IMR-90 (cell line): ENCODE measurements at regions not wholly inside any gene's neighbourhood (a gene's known extent, or its start where the extent isn't known, plus 50 kb on each side); places are given as distances from the start of the nearest gene placed in this dataset.

Source experiments
- ATAC-seq: fragments of 200-7000 bp; cut with Tn5 transposase; 2 replicates; pipeline ENCODE4 v1.9.1; 2020; ENCODE audit warnings: low read depth, mild to moderate bottlenecking, moderate library complexity
- BruUV-seq: library from RNA; stranded (reverse); fragments of 400-500 nt; replicated peaks from 2 replicates; lab custom pipeline; 2021; lab: Mats Ljungman, UMichigan
- CTCF ChIA-PET: fragments of 300-600 bp; formaldehyde crosslinking; extraction: SDS; loops from one replicate; lab custom pipeline; 2021; ENCODE audit warnings: antibody characterized with exemption; lab: Yijun Ruan, JAX
- POLR2A ChIA-PET: fragments of 300-600 bp; sonication (Branson Sonifier 250); formaldehyde crosslinking; loops from one replicate; lab custom pipeline; 2022; ENCODE audit warnings: antibody characterized with exemption; ENCODE audit not compliant: unreplicated experiment; lab: Charles Lee
- DNase-seq: peaks from one replicate; pipeline ENCODE4 v3.0.0; 2013
- H2AFZ ChIP-seq: replicated peaks from 2 replicates; pipeline ENCODE3; 2013; ENCODE audit warnings: low read length, mild to moderate bottlenecking; ENCODE audit not compliant: poor library complexity
- H2AK5ac ChIP-seq: 2 replicates; pipeline ENCODE4 v1.6.1; 2013; ENCODE audit warnings: low read depth, low read length, inconsistent platforms
- H2AK9ac ChIP-seq: replicated peaks from 2 replicates; pipeline ENCODE3; 2013; ENCODE audit warnings: mild to moderate bottlenecking, low read depth, low read length, moderate library complexity; ENCODE audit not compliant: poor library complexity
- H2BK120ac ChIP-seq: 2 replicates; pipeline ENCODE4 v1.6.1; 2013; ENCODE audit warnings: low read depth, low read length, inconsistent platforms
- H2BK15ac ChIP-seq: 3 replicates; pipeline ENCODE4 v1.6.1; 2013; ENCODE audit warnings: low read depth, low read length, inconsistent platforms
- H2BK20ac ChIP-seq: 2 replicates; pipeline ENCODE4 v1.6.1; 2013; ENCODE audit warnings: low read depth, mild to moderate bottlenecking, inconsistent platforms, low read length, moderate library complexity
- H2BK5ac ChIP-seq: 2 replicates; pipeline ENCODE4 v1.6.1; 2013; ENCODE audit warnings: mild to moderate bottlenecking, low read depth, low read length, inconsistent platforms; ENCODE audit not compliant: poor library complexity, severe bottlenecking
- H3K14ac ChIP-seq: replicated peaks from 2 replicates; pipeline ENCODE4 v1.6.1; 2013; ENCODE audit warnings: low read depth, low read length, inconsistent platforms
- H3K18ac ChIP-seq: 2 replicates; pipeline ENCODE4 v1.6.1; 2013; ENCODE audit warnings: low read depth, low read length, control low read depth
- H3K23ac ChIP-seq: 2 replicates; pipeline ENCODE4 v1.6.1; 2013; ENCODE audit warnings: low read depth, low read length, inconsistent platforms
- H3K27ac ChIP-seq: 2 replicates; pipeline ENCODE4 v1.5.1; 2013; ENCODE audit warnings: mild to moderate bottlenecking, control low read depth, low read length; ENCODE audit not compliant: insufficient read depth
- H3K27me3 ChIP-seq: 2 replicates; pipeline ENCODE4 v1.6.1; 2013; ENCODE audit warnings: low read length; ENCODE audit not compliant: control insufficient read depth, insufficient read depth
- H3K36me3 ChIP-seq: 2 replicates; pipeline ENCODE4 v1.6.1; 2013; ENCODE audit warnings: low read length, mixed read lengths; ENCODE audit not compliant: control insufficient read depth, insufficient read depth
- H3K4ac ChIP-seq: 2 replicates; pipeline ENCODE4 v1.6.1; 2013; ENCODE audit warnings: low read depth, low read length, inconsistent platforms
- H3K4me1 ChIP-seq: 2 replicates; pipeline ENCODE4 v1.6.1; 2013; ENCODE audit warnings: low read length, mixed read lengths; ENCODE audit not compliant: control insufficient read depth, insufficient read depth
- H3K4me2 ChIP-seq: 2 replicates; pipeline ENCODE4 v1.6.1; 2013; ENCODE audit warnings: low read depth, mild to moderate bottlenecking, control low read depth, low read length, moderate library complexity
- H3K4me3 ChIP-seq: 2 replicates; pipeline ENCODE4 v1.5.1; 2013; ENCODE audit warnings: low read depth, mild to moderate bottlenecking, control low read depth, low read length, moderate library complexity; ENCODE audit not compliant: insufficient read depth
- H3K56ac ChIP-seq: 2 replicates; pipeline ENCODE4 v1.6.1; 2013; ENCODE audit warnings: low read length, inconsistent platforms; ENCODE audit not compliant: insufficient read depth; ENCODE audit errors: extremely low read depth
- H3K79me1 ChIP-seq, 2 experiments: 2 replicates each; pipeline ENCODE4 v1.6.1; 2013; ENCODE audit warnings: low read length in 2 of 2, inconsistent platforms in 1 of 2, low read depth in 1 of 2
- H3K9ac ChIP-seq: 2 replicates; pipeline ENCODE4 v1.6.1; 2013; ENCODE audit warnings: low read depth, low read length, control low read depth
- H3K9me1 ChIP-seq: 2 replicates; pipeline ENCODE4 v1.6.1; 2013; ENCODE audit warnings: low read length, inconsistent platforms; ENCODE audit not compliant: insufficient read depth
- H3K9me3 ChIP-seq: 2 replicates; pipeline ENCODE4 v1.6.1; 2013; ENCODE audit warnings: low read length; ENCODE audit not compliant: control insufficient read depth, insufficient read depth
- H4K20me1 ChIP-seq: 2 replicates; pipeline ENCODE4 v1.6.1; 2013; ENCODE audit warnings: low read length, inconsistent platforms; ENCODE audit not compliant: insufficient read depth
- H4K5ac ChIP-seq: 2 replicates; pipeline ENCODE4 v1.6.1; 2013; ENCODE audit warnings: mild to moderate bottlenecking, low read depth, low read length, control low read depth
- H4K8ac ChIP-seq, 2 experiments: 2 replicates each; pipeline ENCODE4 v1.6.1; 2013; ENCODE audit warnings: low read depth in 2 of 2, low read length in 2 of 2, control low read depth in 1 of 2, inconsistent platforms in 1 of 2
- H4K91ac ChIP-seq: 2 replicates; pipeline ENCODE4 v1.6.1; 2013; ENCODE audit warnings: low read depth, low read length, inconsistent platforms; ENCODE audit not compliant: insufficient read depth
- BHLHE40 ChIP-seq: fragments of 150-350 bp; IDR thresholded peaks from 2 replicates; pipeline ENCODE4 v1.6.1; 2016; ENCODE audit warnings: mild to moderate bottlenecking, low read depth, low read length
- CEBPB ChIP-seq: IDR thresholded peaks from 2 replicates; pipeline ENCODE4 v1.6.1; 2012; ENCODE audit warnings: low read depth, low read length, improper control_type of control experiment
- CHD1 ChIP-seq: IDR thresholded peaks from 2 replicates; pipeline ENCODE4 v1.6.1; 2012; ENCODE audit warnings: low read depth, low read length, improper control_type of control experiment
- FOS ChIP-seq: fragments of 150-350 bp; IDR thresholded peaks from 2 replicates; pipeline ENCODE4 v1.6.1; 2016; ENCODE audit warnings: low read depth, low read length
- MAFK ChIP-seq: IDR thresholded peaks from 2 replicates; pipeline ENCODE4 v1.6.1; 2012; ENCODE audit warnings: low read depth, low read length, improper control_type of control experiment
- MAZ ChIP-seq: IDR thresholded peaks from 2 replicates; pipeline ENCODE4 v1.6.1; 2012; ENCODE audit warnings: low read depth, mild to moderate bottlenecking, low read length, improper control_type of control experiment, moderate library complexity, borderline replicate concordance
- MXI1 ChIP-seq: IDR thresholded peaks from 2 replicates; pipeline ENCODE4 v1.6.1; 2012; ENCODE audit warnings: low read depth, mild to moderate bottlenecking, low read length, moderate library complexity, borderline replicate concordance
- NFE2L2 ChIP-seq: fragments of 150-350 bp; IDR thresholded peaks from 2 replicates; pipeline ENCODE4 v1.6.1; 2016; ENCODE audit warnings: low read depth, mild to moderate bottlenecking, low read length
- POLR2A ChIP-seq: IDR thresholded peaks from 2 replicates; pipeline ENCODE4 v1.6.1; 2012; ENCODE audit warnings: mild to moderate bottlenecking, low read depth, low read length
- RAD21 ChIP-seq: IDR thresholded peaks from 2 replicates; pipeline ENCODE4 v1.6.1; 2012; ENCODE audit warnings: low read length, improper control_type of control experiment
- RCOR1 ChIP-seq: IDR thresholded peaks from 2 replicates; pipeline ENCODE4 v1.6.1; 2012; ENCODE audit warnings: mild to moderate bottlenecking, low read length, improper control_type of control experiment; ENCODE audit not compliant: insufficient replicate concordance
- RFX5 ChIP-seq: IDR thresholded peaks from 2 replicates; pipeline ENCODE4 v1.8.0; 2012; ENCODE audit warnings: low read depth, mild to moderate bottlenecking, low read length, moderate library complexity
- SMC3 ChIP-seq: fragments of 150-350 bp; IDR thresholded peaks from 2 replicates; pipeline ENCODE4 v1.6.1; 2016; ENCODE audit warnings: low read depth, mild to moderate bottlenecking, antibody characterized with exemption, low read length, moderate library complexity
- WGBS, 2 experiments: methylation state at CpG; one replicate each; pipeline versions ENCODE4 v1.1.5 to v1.1.7; 2013; ENCODE audit warnings: missing lambda C conversion rate in 2 of 2; ENCODE audit not compliant: insufficient read length in 1 of 2; ENCODE audit errors: extremely low coverage in 2 of 2; 5-methylcytosine and 5-hydroxymethylcytosine counted together
- dilution Hi-C: fragments of 300-500 bp; cut with HindIII; formaldehyde crosslinking; loops from one replicate; pipeline ENCODE4 v1.14.3; 2018; ENCODE audit warnings: low sequenced_read_pairs; ENCODE audit not compliant: unreplicated experiment
- in situ Hi-C: fragments of 300-500 bp; cut with MboI; formaldehyde crosslinking; loops from 3 replicates; pipeline ENCODE4 v1.14.3; 2019; ENCODE audit warnings: low sequenced_read_pairs, inconsistent platforms, mixed read lengths
- intact Hi-C: fragments of 100-400 bp; cut with micrococcal nuclease; formaldehyde crosslinking; loops from 2 replicates; pipeline ENCODE4 v1.10.0; 2022
- TF ChIP-seq, protein P1 (sequence below): fragments of 150-350 bp; IDR thresholded peaks from 2 replicates; pipeline ENCODE4 v1.6.1; 2017; ENCODE audit warnings: mild to moderate bottlenecking, antibody characterized with exemption, low read length, low read depth
- TF ChIP-seq, protein P2 (sequence below): fragments of 150-350 bp; IDR thresholded peaks from 2 replicates; pipeline ENCODE4 v1.6.1; 2016; ENCODE audit warnings: low read depth, mild to moderate bottlenecking, low read length, moderate library complexity, borderline replicate concordance
- TF ChIP-seq, protein P3 (sequence below): conservative IDR thresholded peaks from 2 replicates; pipeline ENCODE4 v1.5.1; 2012; ENCODE audit warnings: mild to moderate bottlenecking, low read depth, low read length, improper control_type of control experiment

DNA sequence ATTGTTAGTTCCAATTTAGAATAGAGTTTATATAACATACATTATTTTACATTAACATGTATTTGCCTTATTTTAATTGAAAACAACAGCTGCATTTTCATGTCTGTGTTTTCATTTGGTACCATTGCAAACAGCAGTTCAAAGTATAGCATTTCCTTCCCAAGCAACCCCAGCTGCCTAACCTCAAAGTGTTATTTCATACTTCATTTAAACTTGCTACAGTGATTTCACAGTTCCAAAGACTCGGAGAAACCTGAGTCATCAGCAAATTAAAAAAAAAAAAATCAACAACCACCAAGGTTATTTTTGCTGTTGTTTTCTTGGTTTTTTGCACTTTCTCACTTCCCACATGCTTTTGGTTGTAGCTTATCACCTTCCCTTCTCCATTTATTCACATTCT lies 236.5 kb upstream of the SPHKAP start:
- no peak for ATAC-seq

More for the DNA sequence above, 236.5 kb upstream of the SPHKAP start:
- TF ChIP-seq BHLHE40 (no peak), MAFK (no peak), CEBPB (no peak), FOS (no peak), SMC3 (no peak), CHD1 (no peak), MAZ (no peak), POLR2A (no peak), RAD21 (no peak), RFX5 (no peak), NFE2L2 (no peak), MXI1 (no peak), RCOR1 (no peak)
- TF ChIP-seq, protein P1, sequence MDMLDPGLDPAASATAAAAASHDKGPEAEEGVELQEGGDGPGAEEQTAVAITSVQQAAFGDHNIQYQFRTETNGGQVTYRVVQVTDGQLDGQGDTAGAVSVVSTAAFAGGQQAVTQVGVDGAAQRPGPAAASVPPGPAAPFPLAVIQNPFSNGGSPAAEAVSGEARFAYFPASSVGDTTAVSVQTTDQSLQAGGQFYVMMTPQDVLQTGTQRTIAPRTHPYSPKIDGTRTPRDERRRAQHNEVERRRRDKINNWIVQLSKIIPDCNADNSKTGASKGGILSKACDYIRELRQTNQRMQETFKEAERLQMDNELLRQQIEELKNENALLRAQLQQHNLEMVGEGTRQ = no peak
- TF ChIP-seq, protein P2, sequence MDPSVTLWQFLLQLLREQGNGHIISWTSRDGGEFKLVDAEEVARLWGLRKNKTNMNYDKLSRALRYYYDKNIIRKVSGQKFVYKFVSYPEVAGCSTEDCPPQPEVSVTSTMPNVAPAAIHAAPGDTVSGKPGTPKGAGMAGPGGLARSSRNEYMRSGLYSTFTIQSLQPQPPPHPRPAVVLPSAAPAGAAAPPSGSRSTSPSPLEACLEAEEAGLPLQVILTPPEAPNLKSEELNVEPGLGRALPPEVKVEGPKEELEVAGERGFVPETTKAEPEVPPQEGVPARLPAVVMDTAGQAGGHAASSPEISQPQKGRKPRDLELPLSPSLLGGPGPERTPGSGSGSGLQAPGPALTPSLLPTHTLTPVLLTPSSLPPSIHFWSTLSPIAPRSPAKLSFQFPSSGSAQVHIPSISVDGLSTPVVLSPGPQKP = no peak
- TF ChIP-seq, protein P3, sequence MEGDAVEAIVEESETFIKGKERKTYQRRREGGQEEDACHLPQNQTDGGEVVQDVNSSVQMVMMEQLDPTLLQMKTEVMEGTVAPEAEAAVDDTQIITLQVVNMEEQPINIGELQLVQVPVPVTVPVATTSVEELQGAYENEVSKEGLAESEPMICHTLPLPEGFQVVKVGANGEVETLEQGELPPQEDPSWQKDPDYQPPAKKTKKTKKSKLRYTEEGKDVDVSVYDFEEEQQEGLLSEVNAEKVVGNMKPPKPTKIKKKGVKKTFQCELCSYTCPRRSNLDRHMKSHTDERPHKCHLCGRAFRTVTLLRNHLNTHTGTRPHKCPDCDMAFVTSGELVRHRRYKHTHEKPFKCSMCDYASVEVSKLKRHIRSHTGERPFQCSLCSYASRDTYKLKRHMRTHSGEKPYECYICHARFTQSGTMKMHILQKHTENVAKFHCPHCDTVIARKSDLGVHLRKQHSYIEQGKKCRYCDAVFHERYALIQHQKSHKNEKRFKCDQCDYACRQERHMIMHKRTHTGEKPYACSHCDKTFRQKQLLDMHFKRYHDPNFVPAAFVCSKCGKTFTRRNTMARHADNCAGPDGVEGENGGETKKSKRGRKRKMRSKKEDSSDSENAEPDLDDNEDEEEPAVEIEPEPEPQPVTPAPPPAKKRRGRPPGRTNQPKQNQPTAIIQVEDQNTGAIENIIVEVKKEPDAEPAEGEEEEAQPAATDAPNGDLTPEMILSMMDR = no peak
- dilution Hi-C loops (no loop called here), in situ Hi-C loops (no loop called here), intact Hi-C loops (no loop called here)
- 0% methylated on average over 1 of the region's 1 CpG; no CpG with 5 or more reads in 1 of the 2 experiments for WGBS, 2 experiments
- no peak overlapping the region for H3K27ac ChIP-seq
- H3K36me3 ChIP-seq = no peaks in the 10 kb centered on the region
- BruUV-seq = no TSS peak
- H3K79me1 ChIP-seq = no peaks in the 10 kb centered on the region
- no peak overlapping the region for H3K18ac ChIP-seq
- H3K4me3 ChIP-seq = no peak overlapping the region
- H2BK120ac ChIP-seq = no peak overlapping the region
- H4K20me1 ChIP-seq = no peaks in the 10 kb centered on the region
- ChIA-PET POLR2A (no interaction called here), CTCF (interaction anchor here (0.6 kb wide), 1 partner anchor 1144 kb away, joined by 6 read pairs; no protein-coding TSS in a partner anchor)
- no peak overlapping the region for H3K56ac ChIP-seq
- H2BK15ac ChIP-seq = no peak overlapping the region
- H2AFZ ChIP-seq = no peak overlapping the region
- no peaks in the 10 kb centered on the region for H3K27me3 ChIP-seq
- no peak overlapping the region for H3K23ac ChIP-seq
- no peak overlapping the region for H3K14ac ChIP-seq
- no peak overlapping the region for H4K8ac ChIP-seq
- H2BK5ac ChIP-seq = no peak overlapping the region
- H3K4me2 ChIP-seq = no peak overlapping the region
- DNase-seq = no peak
- H3K4ac ChIP-seq = no peak overlapping the region
- no peaks in the 10 kb centered on the region for H3K4me1 ChIP-seq
- no peak overlapping the region for H2AK5ac ChIP-seq
- peaks cover 4% of the 10 kb centered on the region; the same call in 1 of the 2 replicates for H3K9me3 ChIP-seq
- H4K5ac ChIP-seq = no peak overlapping the region
- no peak overlapping the region for H4K91ac ChIP-seq
- no peak overlapping the region for H2BK20ac ChIP-seq
- no peak overlapping the region for H3K9ac ChIP-seq
- H2AK9ac ChIP-seq = no peak overlapping the region
- H3K9me1 ChIP-seq = no peaks in the 10 kb centered on the region
